T-helper 2 cell treated with Interferon-gamma antibody and Interleukin-4, amounts not matched to agents 5 μg/mL and 100 μg/mL, for 36 hours (primary cell): ENCODE measurements at regions not wholly inside any gene's neighbourhood (a gene's known extent, or its start where the extent isn't known, plus 50 kb on each side); places are given as distances from the start of the nearest gene placed in this dataset.
"Not testable (repeated sequence)": the region's sequence is repeated elsewhere in the genome, so short reads cannot be mapped to it uniquely, and the experiment has no call there.

Experiments
- DNase-seq: peaks from one replicate; pipeline ENCODE4 v3.0.0; 2021; ENCODE audit warnings: low spot score
- H3K27ac Mint-ChIP-seq: one replicate; pipeline ENCODE4 v1.8.0; 2021; ENCODE audit warnings: mild to moderate bottlenecking, mixed read lengths
- H3K27me3 Mint-ChIP-seq: one replicate; pipeline ENCODE4 v1.8.0; 2021; ENCODE audit warnings: low read depth, mixed read lengths
- H3K36me3 Mint-ChIP-seq: one replicate; pipeline ENCODE4 v1.8.0; 2021; ENCODE audit warnings: low read depth, mixed read lengths
- H3K4me1 Mint-ChIP-seq: one replicate; pipeline ENCODE4 v1.8.0; 2021; ENCODE audit warnings: low read depth, mixed read lengths
- H3K4me3 Mint-ChIP-seq: one replicate; pipeline ENCODE4 v1.8.0; 2022; ENCODE audit warnings: mild to moderate bottlenecking, moderate library complexity, mixed read lengths
- H3K9me3 Mint-ChIP-seq: one replicate; pipeline ENCODE4 v1.8.0; 2021; ENCODE audit warnings: mixed read lengths

DNA sequence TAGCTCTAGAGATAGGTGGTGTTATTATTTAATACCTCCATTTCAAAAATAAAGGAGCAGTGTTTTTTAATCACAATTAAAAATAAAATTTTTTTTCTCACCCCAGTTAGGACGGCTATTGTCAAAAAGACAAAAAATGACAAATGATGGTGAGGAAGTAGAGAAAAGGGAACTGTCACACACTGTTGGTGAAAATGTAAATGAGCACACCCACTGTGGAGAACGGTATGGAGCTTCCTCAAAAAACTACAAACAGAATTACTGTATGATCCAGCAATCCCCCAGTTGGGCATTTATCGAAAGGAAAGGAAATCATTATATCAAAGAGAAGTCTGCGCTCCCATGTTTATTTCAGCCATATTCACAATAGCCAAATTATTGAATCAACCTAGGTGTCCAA, 148.7 kb upstream of the NR5A2 start:
- DNase-seq, result no peak
- Mint-ChIP-seq H3K4me1 (no peaks in the 10 kb centered on the region), H3K4me3 (no peak overlapping the region), H3K27ac (no peak overlapping the region), H3K9me3 (no peaks in the 10 kb centered on the region), H3K36me3 (no peaks in the 10 kb centered on the region), H3K27me3 (peaks cover 3% of the 10 kb centered on the region)

DNA sequence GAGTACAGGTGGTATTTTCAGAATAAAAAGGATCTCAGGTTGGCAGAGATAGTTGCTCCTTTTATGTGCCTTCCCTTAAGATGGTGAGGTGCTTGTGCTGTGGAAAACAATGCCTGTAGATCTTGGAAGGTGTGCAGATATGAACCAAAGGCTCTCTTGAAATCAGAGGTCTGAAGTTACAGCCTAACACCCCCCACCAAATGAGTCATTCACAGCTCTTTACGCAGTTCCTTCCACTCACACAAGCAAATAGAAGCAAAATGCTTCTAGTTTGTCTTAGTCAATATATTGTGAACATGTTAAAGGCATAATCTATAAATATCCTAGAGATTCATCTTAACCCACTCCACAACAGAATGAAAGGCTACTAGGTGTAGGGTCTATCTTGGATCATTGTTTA, 128.9 kb upstream of the NR5A2 start:
- H3K27ac Mint-ChIP-seq, result no peak overlapping the region
- no peak overlapping the region for H3K4me3 Mint-ChIP-seq
- H3K9me3 Mint-ChIP-seq, result no peaks in the 10 kb centered on the region
- no peaks in the 10 kb centered on the region for H3K36me3 Mint-ChIP-seq
- DNase-seq, result no peak
- H3K27me3 Mint-ChIP-seq, result no peaks in the 10 kb centered on the region
- no peaks in the 10 kb centered on the region for H3K4me1 Mint-ChIP-seq

DNA sequence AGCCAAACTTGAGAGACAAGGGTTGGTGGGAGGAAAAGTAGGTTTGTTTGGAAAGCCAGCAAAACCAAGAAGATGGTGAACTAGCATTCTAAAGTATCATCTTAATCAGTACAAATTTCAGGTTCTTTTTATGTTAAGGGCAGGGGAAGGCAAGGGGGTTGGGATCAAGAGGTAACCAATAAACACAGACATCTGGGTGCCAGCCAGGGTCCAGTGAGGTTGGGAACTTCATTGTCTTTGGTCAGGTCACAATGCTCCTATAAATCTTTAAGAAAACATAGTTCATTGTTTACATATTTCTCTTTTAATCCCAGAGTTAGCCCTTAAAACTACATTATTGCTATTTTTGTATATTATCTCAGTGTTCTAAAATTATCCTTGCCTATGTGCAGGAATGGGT, 126.2 kb upstream of the NR5A2 start:
- Mint-ChIP-seq H3K27ac (no peak overlapping the region), H3K36me3 (no peaks in the 10 kb centered on the region), H3K4me3 (no peak overlapping the region), H3K4me1 (no peaks in the 10 kb centered on the region), H3K27me3 (no peaks in the 10 kb centered on the region), H3K9me3 (no peaks in the 10 kb centered on the region)
- DNase-seq, result no peak

DNA sequence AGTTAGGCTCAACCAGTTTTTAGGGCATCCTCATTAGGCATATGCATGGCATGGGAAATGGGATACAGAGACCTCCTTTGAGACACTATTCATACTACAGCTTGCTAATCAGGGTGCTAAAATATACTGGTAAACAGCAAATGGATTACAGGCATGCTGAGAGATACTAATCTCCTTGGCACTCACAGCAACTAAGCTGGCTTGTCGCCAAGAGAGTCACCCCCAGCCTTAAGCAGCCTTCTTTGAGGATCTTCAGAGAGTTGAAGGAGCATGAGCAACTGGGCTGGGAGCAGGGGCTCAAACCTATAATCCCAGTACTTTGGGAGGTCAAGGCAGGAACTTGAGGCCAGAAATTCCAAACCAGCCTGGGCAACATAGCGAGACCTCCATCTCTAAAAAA, 120.1 kb upstream of the NR5A2 start:
- H3K27me3 Mint-ChIP-seq, result no peaks in the 10 kb centered on the region
- no peak overlapping the region for H3K4me3 Mint-ChIP-seq
- no peaks in the 10 kb centered on the region for H3K9me3 Mint-ChIP-seq
- H3K4me1 Mint-ChIP-seq, result no peaks in the 10 kb centered on the region
- no peaks in the 10 kb centered on the region for H3K36me3 Mint-ChIP-seq
- H3K27ac Mint-ChIP-seq, result no peak overlapping the region
- no peak for DNase-seq

DNA sequence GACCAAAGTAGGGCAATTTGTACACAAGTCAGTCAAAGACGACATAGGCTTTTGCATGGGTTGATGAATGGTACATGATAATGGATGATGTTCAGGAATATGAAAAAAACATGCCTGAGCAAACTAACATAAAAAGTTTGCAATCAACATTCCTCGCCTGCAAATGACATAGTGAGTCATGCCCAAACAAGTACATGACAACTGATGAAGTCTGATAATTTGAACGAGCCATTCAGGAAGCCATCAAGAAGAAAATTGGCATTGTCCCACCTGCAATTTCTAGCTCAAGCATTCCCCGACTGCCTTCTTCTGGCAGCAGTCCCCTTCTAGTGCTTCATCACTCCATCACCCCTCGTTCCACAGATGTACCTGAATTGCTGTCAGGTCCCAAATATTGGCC, 118.4 kb upstream of the NR5A2 start:
- Mint-ChIP-seq H3K27ac (no peak overlapping the region), H3K4me1 (no peaks in the 10 kb centered on the region), H3K27me3 (peaks cover 4% of the 10 kb centered on the region), H3K36me3 (no peaks in the 10 kb centered on the region), H3K9me3 (no peaks in the 10 kb centered on the region), H3K4me3 (no peak overlapping the region)
- no peak for DNase-seq

DNA sequence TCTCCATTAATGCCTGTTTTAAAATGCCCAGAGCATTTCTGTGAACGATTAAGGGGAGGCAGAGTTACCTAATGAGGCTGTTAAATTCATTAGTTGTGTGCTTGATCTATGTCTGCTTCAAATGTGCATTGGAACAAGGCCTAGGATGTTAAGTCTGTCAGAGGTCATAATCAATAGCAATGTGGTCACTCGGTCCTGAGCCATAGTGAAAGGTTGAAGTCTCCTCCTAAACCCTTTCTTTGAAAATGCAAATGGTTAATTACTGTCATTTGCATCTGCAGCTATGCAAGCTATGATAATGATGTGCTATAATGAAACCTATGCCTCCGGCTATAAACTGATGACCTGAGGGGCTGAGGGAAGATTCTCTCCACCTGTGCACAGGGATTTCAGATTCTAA, 114.2 kb upstream of the NR5A2 start:
- no peaks in the 10 kb centered on the region for H3K4me1 Mint-ChIP-seq
- no peaks in the 10 kb centered on the region for H3K36me3 Mint-ChIP-seq
- DNase-seq, result no peak
- H3K27ac Mint-ChIP-seq, result no peak overlapping the region
- H3K9me3 Mint-ChIP-seq, result no peaks in the 10 kb centered on the region
- H3K4me3 Mint-ChIP-seq, result no peak overlapping the region
- peaks cover 17% of the 10 kb centered on the region for H3K27me3 Mint-ChIP-seq

DNA sequence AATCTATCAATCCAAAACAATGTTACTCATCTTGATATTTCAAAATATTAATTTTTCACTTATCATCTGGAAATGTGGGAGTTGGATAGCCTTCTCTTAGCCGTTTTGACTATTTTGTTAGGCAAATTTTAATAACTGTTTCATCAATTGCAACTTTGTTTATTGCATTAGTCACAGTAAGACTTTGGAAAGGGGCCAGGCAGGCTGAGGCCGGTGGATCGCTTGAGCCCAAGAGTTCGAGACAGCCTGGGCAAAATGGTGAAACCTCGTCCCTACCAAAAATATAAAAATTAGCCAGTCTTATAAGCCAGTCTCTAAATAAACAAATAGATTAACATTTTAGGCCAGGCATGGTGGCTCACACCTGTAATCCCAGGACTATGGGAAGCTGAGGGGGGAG, 113.0 kb upstream of the NR5A2 start:
- no peaks in the 10 kb centered on the region for H3K36me3 Mint-ChIP-seq
- H3K4me1 Mint-ChIP-seq, result no peaks in the 10 kb centered on the region

DNA sequence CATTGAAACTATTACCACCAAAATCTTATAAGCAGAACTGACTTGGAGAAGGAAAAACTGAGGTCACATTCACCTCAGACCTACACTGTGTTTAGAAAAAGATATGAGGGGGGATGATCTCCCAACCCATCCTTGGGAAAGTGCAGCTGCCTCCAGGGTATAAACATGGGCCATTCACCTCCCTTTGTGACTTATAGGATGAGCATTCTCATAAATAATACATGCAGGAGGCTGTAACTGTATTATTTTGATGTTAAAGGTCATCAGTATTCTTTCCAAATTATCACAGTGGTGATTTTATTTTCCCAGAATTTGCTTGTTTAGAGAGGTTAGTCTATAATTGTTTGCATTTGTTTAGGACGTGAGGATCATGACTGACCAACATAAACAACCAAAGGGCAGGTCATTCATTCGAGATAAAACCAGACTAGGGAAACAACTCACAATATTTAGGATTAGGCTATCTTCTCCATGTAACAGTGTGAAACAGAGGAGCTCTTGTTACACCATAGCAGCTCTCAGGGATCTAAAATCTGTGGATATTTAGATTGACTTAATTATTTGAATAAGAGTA, 109.2 kb upstream of the NR5A2 start:
- no peak overlapping the region for H3K4me3 Mint-ChIP-seq
- H3K4me1 Mint-ChIP-seq, result no peaks in the 10 kb centered on the region
- H3K9me3 Mint-ChIP-seq, result no peaks in the 10 kb centered on the region
- H3K36me3 Mint-ChIP-seq, result no peaks in the 10 kb centered on the region
- H3K27me3 Mint-ChIP-seq, result peaks cover 23% of the 10 kb centered on the region
- DNase-seq, result no peak
- no peak overlapping the region for H3K27ac Mint-ChIP-seq

More for the DNA sequence above, 113.0 kb upstream of the NR5A2 start:
- no peak overlapping the region for H3K4me3 Mint-ChIP-seq
- no peak overlapping the region for H3K27ac Mint-ChIP-seq
- no peak for DNase-seq
- H3K9me3 Mint-ChIP-seq, result no peaks in the 10 kb centered on the region
- H3K27me3 Mint-ChIP-seq, result peaks cover 22% of the 10 kb centered on the region

DNA sequence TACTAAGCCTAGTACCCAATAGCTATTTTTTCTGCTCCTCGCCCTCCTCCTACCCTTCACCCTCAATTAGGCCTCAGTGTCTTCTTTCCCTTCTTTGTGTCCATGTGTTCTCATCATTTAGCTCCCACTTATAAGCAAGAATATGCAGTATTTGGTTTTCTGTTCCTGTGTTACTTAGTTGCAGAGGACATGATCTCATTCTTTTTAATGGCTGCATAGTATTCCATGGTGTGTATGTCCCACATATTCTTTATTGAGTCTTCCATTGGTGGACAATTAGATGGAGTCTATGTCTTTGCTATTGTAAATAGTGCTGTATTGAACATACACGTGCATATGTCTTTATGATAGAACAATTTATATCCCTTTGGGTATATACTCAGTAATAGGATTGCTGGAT, 106.9 kb upstream of the NR5A2 start:
- no peak overlapping the region for H3K4me3 Mint-ChIP-seq

DNA sequence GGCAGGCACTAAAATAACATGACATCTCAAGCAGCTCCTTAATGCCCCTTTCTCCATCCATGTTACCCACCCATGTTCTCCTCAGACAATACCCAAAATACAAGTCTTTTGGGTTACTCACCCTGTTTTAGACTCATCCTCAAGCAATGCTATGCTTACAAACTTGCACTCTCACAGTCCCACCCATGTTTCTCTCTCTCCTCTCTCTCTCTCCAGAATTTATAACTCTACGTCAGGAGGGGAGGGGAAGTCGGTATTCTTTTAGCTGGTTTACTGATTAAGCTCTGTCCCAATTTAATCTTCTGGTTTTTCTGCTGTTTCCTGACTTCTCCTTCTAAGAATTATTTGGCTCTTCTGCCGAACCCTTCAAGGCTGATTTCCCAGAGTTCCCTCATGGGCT, 98.0 kb upstream of the NR5A2 start:
- Mint-ChIP-seq H3K9me3 (no peaks in the 10 kb centered on the region), H3K27ac (no peak overlapping the region), H3K36me3 (no peaks in the 10 kb centered on the region), H3K4me3 (no peak overlapping the region), H3K4me1 (peaks cover 6% of the 10 kb centered on the region), H3K27me3 (peaks cover 26% of the 10 kb centered on the region)
- no peak for DNase-seq

More for the DNA sequence above, 106.9 kb upstream of the NR5A2 start:
- Mint-ChIP-seq H3K27me3 (peaks cover 24% of the 10 kb centered on the region), H3K36me3 (no peaks in the 10 kb centered on the region), H3K9me3 (no peaks in the 10 kb centered on the region), H3K27ac (no peak overlapping the region), H3K4me1 (no peaks in the 10 kb centered on the region)
- DNase-seq, result no peak

DNA sequence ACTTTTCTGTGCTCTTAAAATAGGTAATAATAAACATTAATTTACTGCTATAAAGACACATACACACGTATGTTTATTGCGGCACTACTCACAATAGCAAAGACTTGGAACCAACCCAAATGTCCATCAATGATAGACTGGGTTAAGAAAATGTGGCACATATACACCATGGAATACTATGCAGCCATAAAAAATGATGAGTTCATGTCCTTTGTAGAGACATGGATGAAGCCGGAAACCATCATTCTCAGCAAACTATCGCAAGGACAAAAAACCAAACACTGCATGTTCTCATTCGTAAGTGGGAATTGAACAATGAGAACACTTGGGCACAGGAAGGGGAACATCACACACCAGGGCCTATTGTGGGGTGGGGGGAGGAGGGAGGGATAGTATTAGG, 97.4 kb upstream of the NR5A2 start:
- H3K4me3 Mint-ChIP-seq, H3K27ac Mint-ChIP-seq, H3K36me3 Mint-ChIP-seq, H3K4me1 Mint-ChIP-seq, DNase-seq, H3K9me3 Mint-ChIP-seq: not testable (repeated sequence)
- peaks cover 26% of the 10 kb centered on the region for H3K27me3 Mint-ChIP-seq

DNA sequence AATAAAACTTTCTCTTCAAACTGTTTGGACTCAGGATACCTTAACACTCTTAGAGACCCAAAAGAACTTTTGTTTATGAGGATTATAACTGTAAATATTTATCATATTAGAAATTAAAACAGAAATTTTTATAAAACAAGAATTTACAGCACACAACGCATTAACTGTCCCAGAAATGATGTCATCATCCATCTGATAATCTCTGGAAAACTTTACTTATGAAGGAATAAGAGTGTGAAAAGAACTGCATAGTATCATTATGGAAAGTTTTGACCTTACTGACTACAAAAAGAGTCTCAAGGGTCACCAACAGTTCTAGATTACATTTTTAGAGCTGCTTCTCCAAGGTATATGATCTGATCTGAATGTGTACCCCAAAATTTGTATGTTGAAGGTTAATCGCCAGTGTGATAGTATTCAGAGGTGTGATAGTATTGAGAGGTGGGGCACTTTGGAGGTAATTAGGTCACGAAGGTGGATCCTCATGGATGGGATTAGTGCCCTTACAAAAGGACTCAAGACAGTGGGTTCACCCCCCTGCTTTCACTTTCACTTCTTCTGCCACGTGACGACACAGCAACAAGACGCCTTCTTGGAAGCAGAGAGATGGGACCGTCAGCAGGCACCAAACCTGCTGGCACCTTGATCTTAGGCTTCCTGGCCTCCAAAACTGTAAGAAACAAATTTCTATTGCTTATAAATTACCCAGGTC, 95.7 kb upstream of the NR5A2 start:
- no peak for DNase-seq
- H3K27me3 Mint-ChIP-seq, result peaks cover 40% of the 10 kb centered on the region
- H3K36me3 Mint-ChIP-seq, result no peaks in the 10 kb centered on the region
- peaks cover 6% of the 10 kb centered on the region for H3K4me1 Mint-ChIP-seq
- no peak overlapping the region for H3K27ac Mint-ChIP-seq
- H3K9me3 Mint-ChIP-seq, result no peaks in the 10 kb centered on the region
- H3K4me3 Mint-ChIP-seq, result peak overlapping the region; percentile 16

DNA sequence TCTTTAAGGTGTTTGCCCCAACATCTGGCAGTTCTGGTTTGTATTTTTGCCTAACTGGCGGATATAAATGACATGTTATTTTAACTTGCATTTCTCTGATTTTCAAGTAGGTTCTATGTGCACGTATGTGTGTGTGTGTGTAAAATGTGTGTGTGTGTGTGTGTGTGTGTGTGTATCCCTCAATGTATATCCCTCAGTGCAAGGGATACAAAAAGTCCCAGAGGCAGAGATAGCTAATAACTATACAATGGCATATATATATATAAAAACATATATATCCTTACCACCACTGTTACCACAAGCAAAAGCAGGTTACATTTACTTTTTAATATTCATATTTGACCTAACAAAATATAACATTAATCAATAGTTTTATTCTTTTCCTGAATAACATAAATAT, 95.0 kb upstream of the NR5A2 start:
- peaks cover 44% of the 10 kb centered on the region for H3K27me3 Mint-ChIP-seq
- no peak for DNase-seq
- no peak overlapping the region for H3K27ac Mint-ChIP-seq
- H3K4me3 Mint-ChIP-seq, result no peak overlapping the region
- peaks cover 6% of the 10 kb centered on the region for H3K4me1 Mint-ChIP-seq
- no peaks in the 10 kb centered on the region for H3K36me3 Mint-ChIP-seq
- no peaks in the 10 kb centered on the region for H3K9me3 Mint-ChIP-seq

DNA sequence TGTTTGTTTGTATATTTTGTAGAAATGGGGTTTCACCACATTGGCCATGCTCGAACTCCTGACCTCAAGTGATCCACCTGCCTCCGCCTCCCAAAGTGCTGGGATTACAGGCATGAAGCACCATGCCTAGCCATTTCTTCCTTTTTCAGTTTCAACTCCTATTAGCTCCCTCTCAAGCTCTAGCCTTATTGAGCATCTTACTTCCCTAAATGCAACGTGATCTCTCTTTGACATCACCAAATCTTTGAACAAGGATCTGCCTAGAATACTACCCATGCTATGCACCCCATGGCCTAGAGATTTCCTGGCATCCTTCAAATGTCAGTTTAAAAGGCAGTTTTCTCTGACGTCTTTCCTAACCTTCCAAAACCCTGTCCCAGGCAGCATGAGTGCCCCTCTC, 91.1 kb upstream of the NR5A2 start:
- DNase-seq, result no peak
- Mint-ChIP-seq H3K27me3 (peaks cover 53% of the 10 kb centered on the region), H3K27ac (no peak overlapping the region), H3K4me1 (peaks cover 12% of the 10 kb centered on the region), H3K36me3 (no peaks in the 10 kb centered on the region), H3K9me3 (no peaks in the 10 kb centered on the region), H3K4me3 (no peak overlapping the region)

DNA sequence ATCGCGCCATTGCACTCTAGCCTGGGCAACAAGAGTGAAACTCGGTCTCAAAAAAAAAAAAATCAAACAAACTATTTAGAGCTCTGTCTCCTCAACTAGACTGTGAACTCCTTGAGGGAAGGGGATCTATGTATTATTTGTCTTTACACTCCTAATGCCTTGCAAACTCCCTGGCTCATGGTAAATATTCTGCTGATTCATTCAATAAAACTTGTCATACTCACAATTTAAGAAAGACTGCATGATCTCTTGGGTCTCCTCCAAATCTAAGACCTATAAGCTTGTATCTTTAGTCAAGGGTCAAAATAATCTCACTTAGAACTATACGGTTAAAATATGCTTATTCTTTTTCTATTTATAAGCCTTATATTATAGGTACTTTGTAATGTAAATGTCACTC, 90.3 kb upstream of the NR5A2 start:
- no peaks in the 10 kb centered on the region for H3K9me3 Mint-ChIP-seq
- H3K27me3 Mint-ChIP-seq, result peaks cover 49% of the 10 kb centered on the region
- H3K36me3 Mint-ChIP-seq, result no peaks in the 10 kb centered on the region

More for the DNA sequence above, 90.3 kb upstream of the NR5A2 start:
- Mint-ChIP-seq H3K4me1 (peaks cover 13% of the 10 kb centered on the region), H3K27ac (no peak overlapping the region), H3K4me3 (no peak overlapping the region)
- no peak for DNase-seq
